ENCODE measurements at regions not wholly inside any gene's neighbourhood (a gene's known extent, or its start where the extent isn't known, plus 50 kb on each side); places are given as distances from the start of the nearest gene placed in this dataset.
A peak's percentile ranks its signal among the peaks of the same experiment; 100 is the strongest.
"Not testable (repeated sequence)": the region's sequence is repeated elsewhere in the genome, so short reads cannot be mapped to it uniquely, and the experiment has no call there.

DNA sequence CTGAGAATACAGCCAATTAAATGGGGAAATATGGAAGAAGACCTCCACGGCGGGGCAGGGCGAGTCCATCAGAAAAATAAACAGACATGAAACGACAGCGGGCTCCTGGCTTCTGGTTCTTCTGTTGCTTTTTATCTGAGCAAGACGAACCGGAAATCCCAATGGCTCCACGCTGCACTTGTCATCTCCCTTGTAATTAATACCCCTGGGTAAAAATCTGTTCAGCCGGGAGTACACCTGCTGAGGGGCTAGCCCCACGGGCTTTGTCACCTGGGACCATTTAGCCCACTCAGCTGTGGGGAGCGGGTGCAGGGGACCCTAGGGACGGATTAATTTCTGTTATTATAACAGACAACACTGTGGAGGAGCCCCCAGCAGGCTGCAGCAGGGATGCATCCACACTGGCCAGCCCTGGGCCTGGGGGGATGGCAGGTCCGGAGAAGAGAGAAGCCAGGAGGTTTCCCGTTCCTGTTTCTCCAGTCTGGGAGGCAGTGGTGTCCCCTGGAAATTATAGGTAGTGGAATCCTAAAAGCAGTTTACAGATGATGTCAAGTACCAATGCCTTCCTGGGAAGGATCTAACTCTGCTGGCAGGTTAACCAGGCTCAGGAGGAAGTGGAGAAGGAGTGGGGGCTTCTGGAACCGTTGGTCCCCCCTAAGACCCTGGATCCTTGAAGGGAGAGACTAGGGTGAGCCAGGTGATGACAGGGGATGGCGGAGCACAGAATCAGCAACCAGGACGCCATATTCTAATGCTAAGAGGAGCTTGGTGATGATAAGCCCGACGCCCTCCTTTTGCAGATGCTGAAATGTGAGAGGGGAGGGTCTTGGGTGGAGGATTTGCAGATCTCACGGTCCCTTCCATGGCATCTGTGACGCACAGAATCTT lies 566.1 kb downstream of the PTPRU start:
- no peak for DNase-seq (ENCODE audit: low spot score)

DNA sequence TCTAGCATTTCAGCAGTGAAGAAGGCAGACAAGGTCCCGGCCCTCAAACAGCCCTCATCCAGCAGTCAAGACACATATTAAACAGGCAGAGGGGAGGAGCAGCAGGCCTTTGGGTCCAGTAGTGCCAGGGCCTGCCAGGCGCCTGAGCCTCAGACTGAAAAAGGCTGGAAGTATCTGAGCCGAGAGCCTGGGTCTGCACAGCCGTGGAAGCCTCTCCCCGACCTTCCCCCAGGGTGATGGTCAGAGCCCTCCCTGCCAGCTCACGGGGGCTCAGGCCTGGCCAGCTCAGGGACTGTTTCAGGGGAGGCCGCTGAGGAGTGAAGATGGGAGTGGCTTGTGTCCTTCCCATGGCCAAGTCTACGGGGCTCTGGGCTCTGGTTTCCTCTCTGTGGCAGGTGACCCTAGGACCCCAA lies 565.2 kb downstream of the PTPRU start:
- DNase-seq (ENCODE audit: low spot score), result no peak

DNA sequence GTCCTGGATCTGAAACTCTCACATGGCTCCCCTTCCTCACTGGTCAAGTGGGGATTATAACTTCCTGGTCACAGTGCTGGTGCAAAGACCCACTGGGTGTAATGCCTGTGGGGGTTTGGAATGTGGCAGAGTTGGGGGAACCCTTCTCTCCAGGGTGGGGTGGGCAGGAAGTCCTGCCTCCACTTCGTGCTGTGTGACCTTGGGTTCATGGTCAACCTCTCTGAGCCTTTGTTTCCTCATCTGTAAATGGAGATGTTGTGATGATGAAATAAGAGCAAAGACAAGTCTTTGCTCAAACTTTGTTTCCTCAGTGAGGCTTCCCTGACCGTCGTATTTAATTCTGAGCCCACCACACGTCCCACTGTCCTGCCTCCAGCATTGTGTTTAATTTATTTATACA lies 564.7 kb downstream of the PTPRU start:
- no peak for DNase-seq (ENCODE audit: low spot score)

DNA sequence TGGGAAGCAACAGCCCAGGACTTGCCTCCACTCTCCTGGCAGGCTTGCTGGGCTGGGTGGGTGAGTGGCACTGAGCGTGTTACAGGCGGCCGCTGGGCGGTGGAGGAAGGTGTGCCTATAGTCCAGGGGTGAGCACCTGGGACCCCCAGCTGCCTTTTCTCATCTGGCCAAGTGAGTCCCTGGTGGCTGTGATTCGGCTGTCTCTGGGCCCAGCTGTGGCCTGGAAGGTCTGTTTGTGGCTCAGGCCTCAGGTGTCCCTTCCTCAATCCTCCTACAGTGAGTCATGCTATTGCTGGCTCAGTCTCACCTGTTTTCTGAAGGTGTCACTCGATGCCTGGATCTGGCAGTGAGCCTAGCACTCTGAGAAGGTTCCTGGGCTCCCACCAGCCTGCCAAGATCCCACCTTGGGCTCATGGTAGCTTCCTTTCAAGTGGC lies 564.2 kb downstream of the PTPRU start:
- DNase-seq (ENCODE audit: low spot score), result no peak

DNA sequence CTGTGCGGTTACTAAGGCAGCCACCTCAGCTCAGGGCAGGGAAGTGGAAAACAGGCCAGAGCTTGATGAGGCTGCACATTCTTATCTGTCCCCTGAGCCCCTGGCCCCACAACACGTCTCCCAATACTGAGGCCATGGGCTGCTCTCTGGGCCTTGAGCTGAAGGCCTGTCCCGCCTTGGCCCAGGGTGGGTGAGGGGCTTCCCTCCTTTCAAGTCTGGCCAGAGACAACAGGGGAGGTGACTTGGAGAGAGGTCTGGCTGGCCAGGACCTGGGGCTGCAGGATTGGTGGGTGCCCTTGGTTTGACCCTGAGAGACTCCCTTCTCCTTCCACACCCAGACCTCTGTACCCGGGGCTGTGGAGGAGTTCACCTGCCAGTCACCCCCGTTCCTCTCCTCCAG lies 563.8 kb downstream of the PTPRU start:
- DNase-seq (ENCODE audit: low spot score), result no peak

DNA sequence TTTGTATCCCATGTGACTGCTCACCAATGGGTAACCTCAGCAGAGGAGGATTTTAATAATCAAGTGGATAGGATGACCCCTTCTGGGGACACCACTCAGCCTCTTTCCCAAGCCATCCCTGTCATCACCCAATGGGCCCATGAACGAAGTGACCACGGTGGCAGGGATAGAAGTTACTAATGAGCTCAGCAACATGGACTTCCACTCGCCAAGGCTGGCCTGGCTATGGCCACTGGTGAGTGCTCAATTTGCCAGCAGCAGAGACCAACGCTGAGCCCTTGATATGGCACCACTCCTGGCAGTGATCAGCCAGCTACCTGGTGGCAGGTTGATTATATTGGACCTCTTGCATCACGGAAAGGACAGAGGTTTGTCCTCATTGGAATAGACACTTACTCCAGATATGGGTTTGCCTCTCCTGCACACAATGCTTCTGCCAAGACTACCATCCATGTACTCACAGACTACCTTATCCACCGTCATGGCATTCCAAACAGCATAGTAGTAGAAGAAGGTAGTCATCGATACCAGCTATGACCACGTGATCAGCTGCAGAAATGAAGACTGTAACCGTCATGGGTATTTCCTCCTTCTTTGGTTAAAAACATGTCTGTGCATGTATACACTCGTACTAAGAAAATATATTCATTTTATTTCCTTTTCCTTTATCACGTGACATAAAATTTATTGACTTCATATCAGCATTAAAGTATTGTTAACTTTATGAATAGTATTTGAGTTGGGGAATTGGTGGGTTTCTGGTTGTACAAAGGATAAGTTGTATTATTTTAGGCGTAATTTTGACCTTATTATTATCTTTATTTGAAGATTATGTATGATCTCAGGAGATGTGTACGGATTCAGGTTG lies 562.6 kb downstream of the PTPRU start:
- no peak for DNase-seq (ENCODE audit: low spot score)

DNA sequence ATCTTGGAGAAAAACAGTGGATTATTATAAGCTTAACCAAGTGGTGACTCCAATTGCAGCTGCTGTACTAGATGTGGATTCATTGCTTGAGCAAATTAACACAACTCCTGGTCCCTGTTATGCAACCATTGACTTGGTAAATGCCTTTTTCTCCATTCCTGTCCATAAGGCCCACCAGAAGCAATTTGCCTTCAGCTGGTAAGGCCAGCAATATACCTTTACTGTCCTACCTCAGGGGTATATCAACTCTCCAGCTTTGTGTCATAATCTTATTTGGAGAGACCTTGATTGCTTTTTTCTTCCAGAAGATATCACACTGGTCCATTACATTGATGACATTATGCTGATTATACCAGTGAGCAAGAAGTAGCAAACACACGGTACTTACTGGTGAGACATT lies 560.8 kb downstream of the PTPRU start:
- not testable (repeated sequence) for DNase-seq (ENCODE audit: low spot score)

DNA sequence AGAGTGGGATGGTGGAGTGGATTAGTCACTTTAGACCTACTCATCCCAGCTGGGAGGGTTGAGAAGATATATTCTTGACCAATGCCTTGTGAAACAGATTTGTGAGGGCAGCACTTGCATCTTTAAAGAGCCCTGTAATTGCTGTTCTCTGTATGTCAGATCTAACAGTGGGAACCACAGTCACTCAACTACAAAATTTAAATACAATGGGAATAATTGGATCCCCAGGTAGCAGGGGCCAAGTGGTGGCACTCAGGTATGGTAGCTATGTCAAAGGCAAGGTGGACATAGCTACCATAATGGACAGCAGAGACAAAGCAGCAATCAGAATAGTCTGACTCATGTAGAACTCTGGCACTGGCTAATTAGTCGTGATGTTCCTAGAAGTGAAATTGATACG lies 559.6 kb downstream of the PTPRU start:
- not testable (repeated sequence) for DNase-seq (ENCODE audit: low spot score)

DNA sequence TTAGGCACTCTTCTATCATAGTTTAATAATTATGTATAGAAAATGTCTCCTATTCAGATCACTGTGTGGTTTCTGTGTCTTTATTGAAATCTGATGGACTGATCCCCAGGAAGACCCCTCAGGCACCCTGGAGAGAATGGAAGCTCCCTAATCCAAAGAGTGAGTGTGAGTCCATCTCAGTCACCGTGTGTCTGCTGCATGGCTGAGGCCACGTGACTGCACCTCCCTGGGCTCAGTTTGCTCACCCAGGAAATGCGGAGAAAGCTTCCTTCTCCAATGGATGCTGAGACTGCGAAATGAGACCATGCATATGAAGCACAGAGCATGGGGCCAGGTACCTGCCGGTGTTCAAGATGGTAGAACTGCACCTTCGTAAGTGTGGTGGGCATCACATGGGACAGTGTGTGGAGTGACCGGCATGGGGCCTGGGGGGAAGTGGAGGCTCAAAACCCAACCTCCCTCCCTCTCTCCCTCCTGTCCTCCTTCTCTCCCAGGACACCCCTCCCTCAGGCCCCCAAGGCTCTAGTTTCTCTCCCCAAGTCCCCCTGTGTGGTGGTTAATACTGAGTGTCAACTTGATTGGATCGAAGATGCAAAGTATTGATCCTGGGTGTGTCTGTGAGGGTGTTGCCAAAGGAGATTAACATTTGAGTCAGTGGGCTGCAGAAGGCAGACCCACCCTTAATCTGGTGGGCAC lies 557.5 kb downstream of the PTPRU start:
- DNase-seq (ENCODE audit: low spot score), result no peak

DNA sequence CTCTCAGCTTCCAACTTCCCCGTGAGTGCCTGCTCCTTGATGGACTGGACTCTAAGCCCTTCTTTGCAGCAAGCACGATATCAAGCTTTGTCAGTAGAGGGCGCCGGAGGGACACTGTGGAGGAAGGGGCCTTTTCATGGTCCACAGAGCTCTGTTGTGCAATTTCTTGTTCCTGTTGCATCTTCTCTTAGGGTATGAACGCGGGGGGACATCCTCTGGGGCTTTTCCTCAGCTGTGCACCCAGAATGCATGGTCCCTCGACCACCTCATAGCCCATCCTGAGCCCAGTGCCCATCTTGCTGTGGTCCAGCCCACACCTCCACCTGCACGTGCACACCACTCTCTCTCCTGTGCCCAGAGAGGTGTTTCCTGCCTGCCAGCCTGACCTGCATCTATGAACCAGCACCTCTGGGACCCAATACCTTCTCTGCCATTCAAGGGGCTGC lies 556.8 kb downstream of the PTPRU start:
- peak; percentile 69 for DNase-seq (ENCODE audit: low spot score)

DNA sequence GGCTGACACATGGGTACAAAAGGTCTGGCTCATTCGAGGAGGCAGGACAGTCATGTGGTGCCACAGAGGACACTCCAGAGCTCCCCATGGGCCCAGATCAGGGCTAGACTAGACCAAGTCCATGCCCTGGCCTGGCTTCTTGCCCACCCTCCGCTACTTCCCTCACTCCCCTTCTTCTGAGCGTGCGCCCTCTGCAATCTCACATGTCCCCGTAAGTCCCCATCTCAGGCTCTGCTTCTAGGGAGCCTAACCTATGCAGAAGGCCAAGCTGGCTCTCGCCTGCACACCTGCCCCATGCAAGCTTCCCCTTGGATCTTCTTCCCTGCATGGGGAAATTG lies 553.6 kb downstream of the PTPRU start:
- DNase-seq (ENCODE audit: low spot score), result no peak

DNA sequence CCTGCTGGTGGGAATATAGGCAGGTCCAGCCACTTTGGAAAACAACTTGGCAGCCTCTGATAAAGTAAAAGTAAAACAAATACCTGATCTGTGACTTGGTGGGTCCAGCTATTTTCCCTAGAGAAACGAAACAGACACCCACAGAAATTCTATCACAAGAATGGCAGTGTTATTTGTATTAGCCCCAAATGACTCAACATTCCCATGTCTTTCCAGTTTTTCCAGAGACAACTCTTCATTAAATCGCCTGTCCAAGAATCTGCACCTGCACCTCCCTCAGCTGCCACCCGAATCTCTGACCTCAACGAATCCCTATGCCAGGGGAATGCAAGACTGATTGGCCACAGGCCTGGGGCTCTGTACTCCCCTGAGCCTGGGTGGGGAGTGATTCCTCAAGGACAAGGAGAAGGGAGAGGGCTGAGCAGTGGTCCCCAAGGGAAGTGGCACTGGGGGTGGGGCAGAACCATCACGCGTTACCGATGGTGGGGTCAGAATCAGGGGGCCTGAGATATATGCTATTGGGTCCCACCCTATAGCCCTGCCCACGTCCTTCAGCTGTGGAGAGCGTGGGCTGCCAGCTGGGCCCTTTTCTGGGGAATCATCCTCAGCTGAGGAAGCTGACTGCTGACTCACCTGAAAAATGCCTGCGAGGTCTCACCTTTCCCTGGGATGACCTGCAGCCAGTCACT lies 553.0 kb downstream of the PTPRU start:
- DNase-seq (ENCODE audit: low spot score), result no peak

DNA sequence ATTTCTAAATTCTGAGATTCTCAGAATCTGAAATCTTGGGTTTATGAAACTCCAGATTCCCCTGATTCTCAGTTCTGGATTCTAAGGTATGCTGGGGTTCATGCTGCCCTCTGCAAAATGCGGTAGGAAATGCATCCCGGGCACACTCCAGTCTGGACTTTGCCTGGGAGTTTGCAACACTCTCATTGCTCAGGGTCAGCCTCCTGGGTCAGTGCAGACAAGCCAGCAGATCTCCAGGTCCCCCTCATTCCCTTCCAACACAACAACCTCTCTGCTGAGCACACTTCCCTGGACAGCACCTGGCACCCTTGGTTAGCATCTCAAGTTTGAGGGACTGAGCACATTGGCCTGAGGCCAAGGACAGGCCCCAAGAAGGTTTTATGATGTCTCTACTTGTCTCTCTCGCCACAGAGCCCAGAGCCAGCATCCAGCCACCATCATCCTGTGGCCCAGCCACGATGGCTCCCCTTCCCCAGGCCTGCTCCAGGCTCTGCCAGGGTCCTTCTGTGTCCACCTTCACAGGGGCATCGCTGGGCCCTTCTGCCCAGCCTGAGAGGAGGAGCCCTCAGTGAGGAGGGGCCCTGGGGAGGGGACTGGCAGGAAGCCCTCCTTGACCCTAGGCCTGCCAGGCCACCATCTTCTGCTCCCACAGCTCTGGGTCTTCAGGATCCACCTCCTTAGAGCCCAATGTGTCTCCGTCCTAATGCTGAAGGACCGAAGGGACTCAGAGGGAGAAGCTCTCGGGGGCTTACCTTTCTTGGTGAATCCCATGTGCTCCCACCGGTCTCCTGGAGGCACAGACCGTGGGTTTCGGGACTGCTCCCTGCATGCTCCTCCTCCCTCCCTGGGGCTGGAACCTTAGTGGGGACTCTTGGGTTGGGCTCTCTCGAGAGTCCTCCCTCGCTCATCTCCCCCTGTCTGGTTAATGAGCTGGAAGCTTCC lies 550.7 kb downstream of the PTPRU start:
- DNase-seq (ENCODE audit: low spot score), result no peak

DNA sequence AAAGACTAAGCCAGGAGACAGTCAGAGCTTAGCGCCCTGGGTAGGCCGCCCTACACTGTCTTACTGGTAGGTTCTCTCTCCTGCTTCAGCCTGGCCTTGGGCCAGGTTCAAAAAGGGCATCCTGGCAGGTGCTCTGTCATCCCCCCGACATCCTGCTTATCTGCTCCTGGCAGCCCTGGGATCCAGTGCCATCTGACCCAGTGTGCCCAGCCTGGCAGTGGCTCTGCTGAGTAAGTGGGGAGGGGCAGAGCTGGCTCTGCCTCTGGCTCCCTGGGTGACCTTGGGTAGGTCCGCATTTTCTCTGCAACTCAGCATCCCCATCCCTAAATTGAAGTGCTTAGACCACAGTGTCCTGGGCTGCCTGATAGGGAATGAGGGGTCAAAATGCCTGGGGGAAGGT lies 549.9 kb downstream of the PTPRU start:
- DNase-seq (ENCODE audit: low spot score), result peak; percentile 17

DNA sequence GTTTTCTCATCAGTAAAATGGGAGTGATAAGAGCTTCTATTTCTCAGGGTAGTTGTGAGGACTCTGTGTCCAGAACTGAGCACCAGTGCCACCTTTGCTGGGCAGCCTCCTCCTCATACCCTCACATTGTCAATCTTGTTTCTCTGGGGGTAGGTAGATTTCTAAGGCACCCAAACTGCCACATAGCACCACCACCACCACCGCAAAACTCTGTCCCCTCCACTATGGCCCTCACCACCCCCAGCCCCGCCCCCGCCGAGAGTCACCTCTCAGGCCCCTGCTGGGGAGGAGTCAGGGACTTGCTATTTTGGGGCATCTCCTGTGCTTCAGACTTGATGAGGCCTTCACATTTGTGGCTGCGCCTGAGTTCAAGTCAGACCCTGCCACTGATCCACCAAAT lies 549.2 kb downstream of the PTPRU start:
- no peak for DNase-seq (ENCODE audit: low spot score)

DNA sequence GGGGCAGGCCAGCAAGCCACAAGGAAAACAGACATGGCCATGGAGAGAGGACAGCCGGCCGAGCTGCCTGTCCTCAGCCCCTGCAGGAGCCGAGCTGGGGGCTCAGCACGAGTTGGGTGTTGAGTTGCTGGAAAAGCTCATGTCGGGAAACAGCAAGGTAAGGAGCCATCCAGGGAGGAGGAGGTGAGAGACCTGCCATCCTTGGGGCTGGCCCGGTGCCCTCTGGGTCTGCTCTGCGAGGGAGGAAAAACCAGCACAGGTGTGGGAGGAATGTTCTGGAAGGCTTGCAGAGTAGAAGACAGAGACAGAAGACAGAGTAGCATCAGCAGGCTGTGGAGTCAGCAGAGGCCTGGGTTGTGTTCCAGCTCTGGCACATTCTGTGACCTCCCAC lies 548.8 kb downstream of the PTPRU start:
- DNase-seq (ENCODE audit: low spot score), result no peak

DNA sequence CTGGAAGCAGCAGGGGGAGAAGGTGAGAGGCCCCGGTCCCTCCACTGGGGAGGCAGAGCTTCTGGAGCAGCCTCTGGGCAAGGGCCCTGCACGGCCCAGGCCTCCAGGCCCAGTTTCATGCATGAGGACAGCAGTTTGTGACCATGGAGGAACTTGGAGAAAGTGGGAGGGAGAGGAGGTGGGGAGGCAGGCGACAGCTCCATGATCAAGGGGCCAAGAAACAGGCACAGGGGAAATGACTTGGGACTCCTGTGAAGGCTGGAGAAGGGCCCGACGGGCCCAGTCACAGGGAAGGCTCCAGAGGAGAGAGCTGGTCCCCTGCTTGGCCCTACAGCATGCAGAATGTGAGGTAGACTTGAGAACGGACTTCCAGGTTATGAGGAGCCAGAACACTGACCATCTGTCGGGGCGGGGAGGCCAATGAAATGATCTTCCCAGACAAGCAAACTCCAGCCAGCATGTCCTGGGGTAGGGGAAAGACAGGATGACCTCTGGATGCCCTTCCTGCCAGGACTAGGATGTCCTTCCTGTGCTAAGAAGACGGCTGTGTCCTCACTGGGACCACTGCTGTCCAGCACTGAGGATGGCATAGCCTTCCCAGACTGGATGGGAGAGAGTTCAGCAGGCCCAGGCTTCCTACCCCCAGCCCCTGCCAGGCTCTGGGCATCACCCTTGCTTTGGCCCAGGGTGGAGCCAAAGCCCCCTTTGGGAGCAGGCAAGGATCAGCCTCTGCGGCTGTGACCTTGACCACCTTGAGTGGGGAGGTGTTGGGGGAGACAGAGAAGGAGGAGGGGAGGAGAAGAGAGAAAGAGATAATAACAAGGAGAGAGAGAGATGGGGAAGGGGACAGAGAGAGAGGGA lies 548.2 kb downstream of the PTPRU start:
- no peak for DNase-seq (ENCODE audit: low spot score)

DNA sequence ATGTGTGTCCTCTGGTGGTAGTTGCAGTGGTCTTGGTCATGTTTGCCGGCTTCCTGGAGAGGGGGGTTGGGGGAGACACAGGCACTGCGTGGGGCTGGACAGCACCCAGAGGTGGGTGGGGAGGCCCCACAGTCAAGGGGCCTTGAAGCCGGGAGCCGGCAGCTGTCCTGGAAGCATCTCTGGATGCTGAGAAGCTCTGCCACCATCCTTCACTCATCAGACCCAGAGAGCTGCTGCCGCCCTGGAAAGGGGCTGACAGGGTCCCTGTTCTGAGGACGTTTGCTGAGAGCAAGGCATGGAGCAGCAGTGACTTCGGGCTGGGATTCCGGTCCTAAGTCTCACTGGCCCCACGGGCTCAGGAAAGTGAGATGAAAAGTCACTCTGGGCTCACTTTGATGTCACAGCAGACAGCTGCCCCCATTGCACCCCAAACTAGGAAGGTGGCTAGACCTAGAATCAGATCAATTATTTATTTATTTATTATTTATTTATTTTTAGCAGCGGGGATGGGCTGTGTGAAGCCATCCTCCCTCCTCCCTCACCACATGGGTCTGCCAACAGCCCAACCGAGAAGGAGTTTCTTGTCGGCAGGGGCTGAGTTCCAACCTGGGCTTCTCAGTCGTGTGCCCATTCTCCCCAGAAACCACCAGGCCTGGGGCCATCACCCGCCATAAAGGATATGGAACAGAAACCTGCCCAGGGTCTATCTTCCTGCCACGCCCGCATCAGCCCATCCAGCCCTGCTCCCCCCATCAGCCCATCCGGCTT lies 547.4 kb downstream of the PTPRU start:
- DNase-seq (ENCODE audit: low spot score), result no peak
